ENCODE measurements at regions not wholly inside any gene's neighbourhood (a gene's known extent, or its start where the extent isn't known, plus 50 kb on each side); places are given as distances from the start of the nearest gene placed in this dataset.
"Not testable (repeated sequence)": the region's sequence is repeated elsewhere in the genome, so short reads cannot be mapped to it uniquely, and the experiment has no call there.

- H3K27ac ChIP-seq: no peak overlapping the region
- no peak for DNase-seq (ENCODE audit: low read depth, low spot score)
Observed at GRCh38 chr13:67932991-67933390, 702.9 kb upstream of the PCDH9 start.

DNA sequence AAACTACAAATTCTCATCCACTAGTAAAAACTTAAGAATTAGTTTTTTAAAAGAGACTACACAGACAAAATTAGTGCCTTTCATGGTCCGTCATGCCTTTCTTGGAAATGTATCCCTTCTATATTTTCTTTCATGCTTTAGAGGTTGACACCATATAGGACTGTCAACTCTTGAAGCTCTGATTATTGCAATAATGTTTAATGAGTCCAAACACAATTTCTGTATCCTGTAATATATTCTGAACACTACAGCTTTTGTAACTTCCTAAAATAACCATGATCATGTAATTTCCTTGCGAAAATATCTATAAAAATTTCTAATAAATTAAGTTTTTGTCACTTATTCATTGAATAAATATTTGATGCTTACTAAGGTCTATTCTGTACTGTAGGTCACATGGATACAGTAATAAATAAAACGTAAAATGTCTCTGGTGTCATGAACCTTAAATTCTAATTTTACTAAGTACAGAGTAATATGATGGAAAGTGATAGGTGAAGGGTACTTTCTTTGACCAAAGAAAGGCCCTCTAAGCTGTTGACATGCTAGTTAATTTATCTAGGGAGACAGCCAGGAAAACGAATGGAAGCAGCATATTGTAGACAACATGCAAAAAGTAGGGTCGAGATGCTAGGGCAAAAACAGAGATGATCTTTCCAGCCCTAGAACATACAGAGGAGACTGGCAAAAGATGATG, 687.3 kb upstream of the PCDH9 start:
- no peak overlapping the region for H3K27ac ChIP-seq
- DNase-seq (ENCODE audit: low read depth, low spot score): no peak

DNA sequence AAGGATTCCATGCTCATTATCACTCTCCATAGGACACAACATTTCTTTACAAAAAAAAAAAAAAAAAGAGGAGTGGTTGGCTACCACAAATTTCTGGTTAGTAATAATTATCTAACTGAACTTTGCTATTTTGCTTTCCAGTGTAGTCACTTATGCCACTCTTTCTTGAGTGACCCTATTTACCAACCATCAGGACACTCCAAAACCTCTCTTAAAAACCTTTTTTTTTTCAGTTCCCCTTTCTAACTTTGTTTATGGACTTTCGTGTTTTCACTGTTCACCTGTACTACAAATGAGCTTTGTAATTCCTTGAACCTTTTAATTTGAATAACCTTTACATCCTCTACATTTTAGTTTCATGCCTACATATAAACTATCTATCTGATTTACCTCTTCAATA, 686.5 kb upstream of the PCDH9 start:
- H3K27ac ChIP-seq: no peak overlapping the region
- no peak for DNase-seq (ENCODE audit: low read depth, low spot score)

DNA sequence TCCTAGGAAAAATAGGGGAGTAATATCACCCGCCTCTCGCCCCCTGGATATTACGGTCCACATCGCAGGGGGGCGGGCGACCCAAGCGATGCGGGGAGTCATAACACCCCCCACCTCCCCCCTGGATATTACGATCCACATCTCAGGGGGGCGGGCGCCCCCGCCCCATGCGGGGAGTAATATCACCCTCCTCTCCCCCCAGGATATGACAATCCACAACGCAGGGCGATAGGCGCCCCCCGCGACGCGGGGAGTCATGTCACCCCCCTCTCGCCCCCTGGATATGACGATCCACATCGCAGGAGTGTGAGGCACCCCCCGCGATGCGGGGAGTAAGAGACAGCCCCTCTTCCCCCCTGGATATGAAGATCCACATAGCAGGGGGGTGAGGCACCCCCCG, 684.4 kb upstream of the PCDH9 start:
- no peak overlapping the region for H3K27ac ChIP-seq
- DNase-seq (ENCODE audit: low read depth, low spot score): no peak

GRCh38 chr13:67902960-67903359, 672.8 kb upstream of the PCDH9 start:
- DNase-seq (ENCODE audit: low read depth, low spot score); H3K27ac ChIP-seq: not testable (repeated sequence)

DNA sequence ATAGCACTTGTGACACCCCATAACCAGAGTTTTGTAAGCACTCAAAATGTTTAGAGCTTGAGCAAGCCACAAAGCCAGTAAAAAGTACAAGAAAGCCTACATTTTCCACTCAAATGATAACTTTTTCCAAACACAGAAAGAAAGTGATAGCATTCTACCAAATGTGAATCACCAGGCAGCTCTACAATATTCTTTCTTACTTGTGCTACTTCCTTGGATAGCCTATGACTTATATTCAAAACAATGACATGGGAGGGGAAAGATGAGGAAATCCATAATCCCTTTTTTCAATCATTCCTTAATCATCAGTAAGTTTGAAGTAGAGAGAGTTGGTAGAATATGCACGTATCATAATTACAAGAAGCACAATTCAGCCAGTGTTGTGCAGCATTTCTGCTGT, 650.8 kb upstream of the PCDH9 start:
- H3K27ac ChIP-seq: no peak overlapping the region
- DNase-seq (ENCODE audit: low read depth, low spot score): no peak

DNA sequence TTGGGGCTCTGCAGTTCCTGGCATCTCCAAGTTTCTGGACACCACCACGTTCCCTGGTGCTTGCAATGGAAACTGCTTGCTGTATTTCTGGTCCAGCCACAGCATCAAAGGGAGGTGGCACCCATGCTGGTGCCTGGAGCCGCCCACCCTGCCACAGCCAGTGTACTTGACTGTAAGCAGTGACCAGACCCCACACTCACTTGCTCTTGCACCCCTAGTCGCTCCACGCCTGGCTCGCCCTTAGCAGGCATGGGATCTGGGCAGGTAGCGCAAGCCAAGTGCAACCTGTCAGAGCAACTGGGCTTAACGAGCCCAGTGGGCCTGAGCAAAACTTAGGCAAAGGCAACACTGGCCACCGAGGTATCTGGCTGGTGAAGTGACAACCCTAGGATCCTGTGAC, 648.2 kb upstream of the PCDH9 start:
- DNase-seq (ENCODE audit: low read depth, low spot score): no peak

DNA sequence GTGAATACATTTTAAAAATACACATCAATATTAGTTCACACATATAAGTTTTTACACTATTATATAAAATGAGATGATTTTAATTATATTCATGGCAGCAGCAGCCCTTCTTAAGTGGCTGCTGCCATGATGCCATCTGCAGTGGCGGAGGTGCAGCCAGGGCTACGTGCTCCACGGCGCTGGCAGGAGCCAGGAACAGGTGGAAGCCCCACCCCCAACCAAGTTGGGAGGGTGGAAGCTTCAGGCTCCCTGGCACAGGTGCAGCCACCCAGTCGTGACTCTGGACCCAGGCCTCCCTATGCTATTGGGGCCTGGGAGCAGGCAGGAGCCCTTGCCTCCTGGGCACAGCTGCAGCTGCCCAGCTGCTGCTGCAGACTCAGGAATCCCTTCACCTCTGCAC, 646.9 kb upstream of the PCDH9 start:
- no peak overlapping the region for H3K27ac ChIP-seq
- DNase-seq (ENCODE audit: low read depth, low spot score): no peak

More for the DNA sequence above, 648.2 kb upstream of the PCDH9 start:
- no peak overlapping the region for H3K27ac ChIP-seq

GRCh38 chr13:67867206-67867605, 637.1 kb upstream of the PCDH9 start:
- no peak for DNase-seq (ENCODE audit: low read depth, low spot score)
- H3K27ac ChIP-seq: no peak overlapping the region

DNA sequence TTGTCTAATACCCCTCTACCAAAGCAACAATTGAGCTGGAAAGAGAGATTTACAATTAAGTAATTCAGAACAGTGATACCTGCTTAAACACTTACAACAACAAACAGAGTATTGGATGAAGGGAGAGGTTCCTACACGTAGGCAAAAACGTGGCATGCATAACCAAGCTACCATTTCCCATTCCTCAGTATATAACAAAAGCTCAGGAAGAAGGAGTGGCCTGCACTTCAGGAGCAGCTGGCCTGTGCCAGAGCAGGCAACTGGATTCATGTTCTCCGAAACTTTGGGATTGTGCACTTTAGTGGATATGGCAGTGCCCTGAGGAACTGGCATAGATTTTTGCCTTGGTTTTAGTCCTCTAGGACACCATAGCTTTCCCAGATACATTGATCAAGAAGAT, 630.2 kb upstream of the PCDH9 start:
- no peak for DNase-seq (ENCODE audit: low read depth, low spot score)
- H3K27ac ChIP-seq: no peak overlapping the region

DNA sequence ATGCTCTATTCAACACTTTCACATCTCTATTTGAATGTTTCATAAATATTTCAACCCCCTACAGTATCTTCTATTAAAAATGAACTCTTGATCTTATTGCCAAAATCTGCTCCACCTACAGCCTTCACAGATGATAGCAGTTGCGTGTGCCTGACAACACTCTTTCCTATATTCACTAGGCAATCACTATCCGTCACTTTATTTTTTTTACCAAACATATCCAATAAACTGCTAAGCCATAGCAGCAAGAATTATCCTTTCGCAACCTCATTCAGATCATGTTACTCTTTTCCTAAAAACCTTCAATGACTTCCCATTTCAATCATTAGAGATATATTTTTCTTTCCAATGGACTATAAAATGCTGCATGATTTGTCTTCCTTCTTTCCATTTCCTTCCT, 629.8 kb upstream of the PCDH9 start:
- H3K27ac ChIP-seq: no peak overlapping the region
- no peak for DNase-seq (ENCODE audit: low read depth, low spot score)

GRCh38 chr13:67857581-67858310, 627.6 kb upstream of the PCDH9 start:
- no peak for DNase-seq (ENCODE audit: low read depth, low spot score)
- no peak overlapping the region for H3K27ac ChIP-seq

- DNase-seq (ENCODE audit: low read depth, low spot score): no peak
- no peak overlapping the region for H3K27ac ChIP-seq
Observed at GRCh38 chr13:67856955-67857354, 626.8 kb upstream of the PCDH9 start.

DNA sequence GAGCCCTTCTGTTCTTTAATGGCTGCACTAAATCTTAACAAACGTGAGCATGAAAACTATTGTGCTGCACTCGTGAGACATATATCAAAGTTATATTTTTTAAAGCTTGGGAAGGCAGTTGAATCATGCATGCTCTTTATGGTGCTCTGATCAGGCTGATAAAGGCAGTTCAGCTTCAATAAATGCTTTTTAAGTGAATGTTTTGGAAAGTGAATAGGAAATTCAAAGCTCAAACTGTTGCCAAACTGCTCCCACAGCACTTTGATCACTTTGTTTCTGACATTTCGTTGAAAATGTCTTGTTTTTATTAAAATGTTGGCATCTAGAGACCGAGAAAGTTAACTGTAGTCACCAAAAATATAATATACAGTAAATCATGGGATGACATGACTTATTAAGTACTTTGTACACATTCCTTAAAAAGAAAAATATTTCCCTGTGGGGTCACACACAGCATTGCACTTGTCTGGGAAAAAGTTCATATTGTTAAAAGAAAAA, 625.7 kb upstream of the PCDH9 start:
- no peak overlapping the region for H3K27ac ChIP-seq
- DNase-seq (ENCODE audit: low read depth, low spot score): no peak

DNA sequence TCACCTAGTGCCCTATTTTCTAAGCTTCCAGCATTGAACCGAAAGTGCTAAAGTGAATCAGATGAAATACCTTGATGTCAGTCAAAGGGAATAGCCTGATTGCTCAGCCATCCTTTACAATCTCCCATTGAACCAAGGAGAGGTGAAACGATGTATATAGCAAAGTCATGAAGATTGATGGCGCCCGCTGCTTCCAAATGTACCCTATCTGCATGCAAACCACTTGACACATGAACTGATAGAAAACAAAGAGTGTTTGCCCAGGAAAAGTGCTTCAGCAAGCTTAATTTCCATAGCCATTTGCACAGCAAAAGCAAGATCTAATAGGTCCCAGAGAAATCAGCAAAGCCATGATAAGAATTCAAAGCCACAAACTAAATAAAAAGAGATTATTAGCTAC, 624.9 kb upstream of the PCDH9 start:
- no peak overlapping the region for H3K27ac ChIP-seq
- no peak for DNase-seq (ENCODE audit: low read depth, low spot score)

DNA sequence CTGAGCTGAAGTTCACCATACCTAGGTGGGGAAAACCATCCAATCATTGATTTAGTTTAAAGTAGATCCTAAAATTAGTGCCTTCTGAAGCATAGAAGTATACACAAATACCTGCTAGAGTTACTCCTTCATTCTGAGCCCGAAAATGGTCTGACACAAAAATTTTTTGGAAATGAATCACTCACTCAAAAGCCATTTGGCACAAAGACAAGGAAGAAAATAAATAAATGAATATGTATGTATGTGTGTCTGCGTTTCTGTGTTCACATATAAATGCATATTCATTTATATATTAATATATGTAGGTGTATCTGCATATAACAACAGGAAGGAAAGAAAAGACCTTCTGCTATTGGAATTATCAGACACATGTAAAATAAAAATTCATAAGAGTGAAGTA, 614.4 kb upstream of the PCDH9 start:
- no peak overlapping the region for H3K27ac ChIP-seq
- no peak for DNase-seq (ENCODE audit: low read depth, low spot score)

- no peak overlapping the region for H3K27ac ChIP-seq
- DNase-seq (ENCODE audit: low read depth, low spot score): no peak
Observed at GRCh38 chr13:67841071-67841470, 610.9 kb upstream of the PCDH9 start.

DNA sequence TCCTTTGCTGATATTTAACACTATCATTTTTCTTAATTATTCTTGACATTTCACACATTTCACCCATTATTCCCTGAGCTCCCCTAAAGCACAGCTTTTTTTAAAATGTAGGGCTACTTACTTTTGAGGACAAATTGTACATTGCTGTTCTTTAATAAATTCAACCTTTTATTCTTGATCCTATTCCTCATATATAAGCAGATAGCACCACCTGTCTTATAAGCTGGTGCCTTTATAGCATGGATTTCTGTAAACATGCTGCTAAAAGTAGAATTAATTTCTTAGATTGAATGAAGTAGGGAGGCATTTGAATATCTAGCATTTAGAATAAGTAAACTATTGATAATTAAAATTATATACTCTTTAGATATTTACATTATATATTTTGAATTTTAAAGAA, 603.4 kb upstream of the PCDH9 start:
- DNase-seq (ENCODE audit: low read depth, low spot score): no peak
- H3K27ac ChIP-seq: no peak overlapping the region

DNA sequence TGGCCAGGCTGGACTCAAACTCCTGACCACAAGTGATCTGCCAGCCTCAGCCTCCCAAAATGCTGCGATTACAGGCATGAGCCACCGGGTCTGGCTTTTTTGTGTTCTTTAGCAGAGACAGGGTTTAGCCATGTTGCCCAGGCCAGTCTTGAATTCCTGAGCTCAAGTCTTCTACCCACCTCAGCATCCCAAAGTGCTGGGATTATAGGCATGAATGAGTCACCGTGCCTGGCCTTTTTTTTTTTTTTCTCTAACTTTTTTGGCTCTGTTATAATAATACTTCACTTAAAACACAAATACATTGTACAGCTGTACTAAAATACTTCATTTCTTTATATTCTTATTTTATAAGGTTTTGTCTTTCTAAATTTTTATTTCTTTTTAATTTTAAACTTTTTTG, 599.5 kb upstream of the PCDH9 start:
- H3K27ac ChIP-seq: no peak overlapping the region
- DNase-seq (ENCODE audit: low read depth, low spot score): no peak

GRCh38 chr13:67827992-67828391, 597.9 kb upstream of the PCDH9 start:
- no peak for DNase-seq (ENCODE audit: low read depth, low spot score)
- H3K27ac ChIP-seq: no peak overlapping the region

- H3K27ac ChIP-seq: no peak overlapping the region
- DNase-seq (ENCODE audit: low read depth, low spot score): no peak
Observed at GRCh38 chr13:67821606-67822005, 591.5 kb upstream of the PCDH9 start.

DNA sequence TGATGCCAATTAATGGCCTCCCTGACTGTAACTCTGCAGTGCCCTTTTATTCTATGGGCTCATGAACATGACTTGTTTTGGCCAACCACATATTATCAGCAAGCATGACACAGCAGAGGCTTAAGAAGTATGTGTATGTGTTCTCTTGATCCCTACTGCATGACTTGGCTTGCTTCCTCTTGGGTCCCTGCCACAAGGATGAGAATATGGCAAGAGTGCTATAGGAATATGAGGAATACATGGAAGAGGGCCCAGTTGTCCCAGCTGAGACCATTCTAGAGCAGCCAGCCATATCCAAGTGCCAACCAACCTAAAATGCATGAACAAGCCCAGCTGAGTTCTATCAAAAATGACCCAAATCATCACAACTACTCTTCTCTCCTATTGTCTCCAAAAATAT, 576.7 kb upstream of the PCDH9 start:
- no peak overlapping the region for H3K27ac ChIP-seq
- no peak for DNase-seq (ENCODE audit: low read depth, low spot score)
